ENCODE measurements at regions not wholly inside any gene's neighbourhood (a gene's known extent, or its start where the extent isn't known, plus 50 kb on each side); places are given as distances from the start of the nearest gene placed in this dataset.

GRCh38 chr2:204026294-204026693 is 89.7 kb downstream of the ICOS start:
- Histone ChIP-seq H3K27me3 (ENCODE audit: insufficient read depth, poor library complexity, severe bottlenecking) (no peaks in the 10 kb centered on the region), H3K36me3 (ENCODE audit: low read depth) (no peaks in the 10 kb centered on the region), H3K4me3 (ENCODE audit: severe bottlenecking) (no peak overlapping the region), H3K27ac (ENCODE audit: poor library complexity, severe bottlenecking) (no peak overlapping the region), H3K4me1 (ENCODE audit: insufficient read depth, poor library complexity, severe bottlenecking) (no peaks in the 10 kb centered on the region), H3K9me3 (ENCODE audit: severe bottlenecking) (no peaks in the 10 kb centered on the region)
- no peak for DNase-seq (ENCODE audit: low spot score)
- ATAC-seq (ENCODE audit: low read depth) = no peak
- no peak for TF ChIP-seq CTCF (IDR thresholded peaks at IDR 0.05; ENCODE audit: poor library complexity, severe bottlenecking)

- no peak for TF ChIP-seq CTCF (IDR thresholded peaks at IDR 0.05; ENCODE audit: poor library complexity, severe bottlenecking)
- Histone ChIP-seq H3K27ac (ENCODE audit: poor library complexity, severe bottlenecking) (no peak overlapping the region), H3K9me3 (ENCODE audit: severe bottlenecking) (no peaks in the 10 kb centered on the region), H3K4me1 (ENCODE audit: insufficient read depth, poor library complexity, severe bottlenecking) (no peaks in the 10 kb centered on the region), H3K4me3 (ENCODE audit: severe bottlenecking) (no peak overlapping the region), H3K27me3 (ENCODE audit: insufficient read depth, poor library complexity, severe bottlenecking) (no peaks in the 10 kb centered on the region), H3K36me3 (ENCODE audit: low read depth) (no peaks in the 10 kb centered on the region)
- ATAC-seq (ENCODE audit: low read depth) (peak; percentile 52; the same call in 2 of the 3 replicates), DNase-seq (ENCODE audit: low spot score) (no peak)
Observed at GRCh38 chr2:204027091-204027490, 90.5 kb downstream of the ICOS start.

GRCh38 chr2:204030322-204030721 is 93.8 kb downstream of the ICOS start:
- DNase-seq (ENCODE audit: low spot score) (no peak), ATAC-seq (ENCODE audit: low read depth) (no peak)
- no peaks in the 10 kb centered on the region for H3K36me3 ChIP-seq (ENCODE audit: low read depth)
- no peaks in the 10 kb centered on the region for H3K4me1 ChIP-seq (ENCODE audit: insufficient read depth, poor library complexity, severe bottlenecking)
- H3K9me3 ChIP-seq (ENCODE audit: severe bottlenecking) = no peaks in the 10 kb centered on the region
- no peak for TF ChIP-seq CTCF (IDR thresholded peaks at IDR 0.05; ENCODE audit: poor library complexity, severe bottlenecking)
- H3K27ac ChIP-seq (ENCODE audit: poor library complexity, severe bottlenecking) = no peak overlapping the region
- H3K27me3 ChIP-seq (ENCODE audit: insufficient read depth, poor library complexity, severe bottlenecking) = no peaks in the 10 kb centered on the region
- H3K4me3 ChIP-seq (ENCODE audit: severe bottlenecking) = no peak overlapping the region

GRCh38 chr2:204031056-204031455 is 94.5 kb downstream of the ICOS start:
- H3K4me3 ChIP-seq (ENCODE audit: severe bottlenecking) = no peak overlapping the region
- no peaks in the 10 kb centered on the region for H3K36me3 ChIP-seq (ENCODE audit: low read depth)
- no peak for ATAC-seq (ENCODE audit: low read depth)
- no peaks in the 10 kb centered on the region for H3K4me1 ChIP-seq (ENCODE audit: insufficient read depth, poor library complexity, severe bottlenecking)
- no peaks in the 10 kb centered on the region for H3K27me3 ChIP-seq (ENCODE audit: insufficient read depth, poor library complexity, severe bottlenecking)
- DNase-seq (ENCODE audit: low spot score) = no peak
- no peak overlapping the region for H3K27ac ChIP-seq (ENCODE audit: poor library complexity, severe bottlenecking)
- no peaks in the 10 kb centered on the region for H3K9me3 ChIP-seq (ENCODE audit: severe bottlenecking)
- no peak for TF ChIP-seq CTCF (IDR thresholded peaks at IDR 0.05; ENCODE audit: poor library complexity, severe bottlenecking)

- Histone ChIP-seq H3K27ac (ENCODE audit: poor library complexity, severe bottlenecking) (no peak overlapping the region), H3K4me3 (ENCODE audit: severe bottlenecking) (no peak overlapping the region), H3K4me1 (ENCODE audit: insufficient read depth, poor library complexity, severe bottlenecking) (no peaks in the 10 kb centered on the region), H3K27me3 (ENCODE audit: insufficient read depth, poor library complexity, severe bottlenecking) (no peaks in the 10 kb centered on the region), H3K9me3 (ENCODE audit: severe bottlenecking) (no peaks in the 10 kb centered on the region), H3K36me3 (ENCODE audit: low read depth) (no peaks in the 10 kb centered on the region)
- TF ChIP-seq CTCF (IDR thresholded peaks at IDR 0.05; ENCODE audit: poor library complexity, severe bottlenecking) = no peak
- DNase-seq (ENCODE audit: low spot score) (no peak), ATAC-seq (ENCODE audit: low read depth) (no peak)
Observed at GRCh38 chr2:204032301-204032700, 95.7 kb downstream of the ICOS start.

All from RWPE2 (cell line).